ENCODE measurements at regions not wholly inside any gene's neighbourhood (a gene's known extent, or its start where the extent isn't known, plus 50 kb on each side); places are given as distances from the start of the nearest gene placed in this dataset.

DNA sequence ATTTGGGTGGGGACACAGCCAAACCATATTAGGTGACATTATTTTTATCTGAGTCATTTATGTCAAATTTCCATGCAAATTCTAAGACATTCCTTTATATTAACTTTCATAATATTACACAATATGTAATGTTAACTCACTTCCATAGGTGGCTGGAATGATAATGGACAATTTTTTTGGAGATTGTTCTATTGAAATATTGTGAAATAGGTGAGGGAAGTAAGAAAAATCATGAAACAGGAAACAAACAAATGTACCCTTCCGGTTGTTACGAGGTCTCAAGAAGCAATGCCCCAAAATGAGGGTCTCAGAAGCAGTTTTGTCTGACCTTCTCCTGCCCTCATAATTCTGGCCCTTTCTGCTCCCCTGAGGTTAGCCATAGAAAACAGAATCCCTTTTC lies 306.5 kb downstream of the HDGFL1 start:
- TF ChIP-seq POLR2A (IDR thresholded peaks at IDR 0.05): no peak
- TF ChIP-seq, protein P1, sequence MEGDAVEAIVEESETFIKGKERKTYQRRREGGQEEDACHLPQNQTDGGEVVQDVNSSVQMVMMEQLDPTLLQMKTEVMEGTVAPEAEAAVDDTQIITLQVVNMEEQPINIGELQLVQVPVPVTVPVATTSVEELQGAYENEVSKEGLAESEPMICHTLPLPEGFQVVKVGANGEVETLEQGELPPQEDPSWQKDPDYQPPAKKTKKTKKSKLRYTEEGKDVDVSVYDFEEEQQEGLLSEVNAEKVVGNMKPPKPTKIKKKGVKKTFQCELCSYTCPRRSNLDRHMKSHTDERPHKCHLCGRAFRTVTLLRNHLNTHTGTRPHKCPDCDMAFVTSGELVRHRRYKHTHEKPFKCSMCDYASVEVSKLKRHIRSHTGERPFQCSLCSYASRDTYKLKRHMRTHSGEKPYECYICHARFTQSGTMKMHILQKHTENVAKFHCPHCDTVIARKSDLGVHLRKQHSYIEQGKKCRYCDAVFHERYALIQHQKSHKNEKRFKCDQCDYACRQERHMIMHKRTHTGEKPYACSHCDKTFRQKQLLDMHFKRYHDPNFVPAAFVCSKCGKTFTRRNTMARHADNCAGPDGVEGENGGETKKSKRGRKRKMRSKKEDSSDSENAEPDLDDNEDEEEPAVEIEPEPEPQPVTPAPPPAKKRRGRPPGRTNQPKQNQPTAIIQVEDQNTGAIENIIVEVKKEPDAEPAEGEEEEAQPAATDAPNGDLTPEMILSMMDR (IDR thresholded peaks at IDR 0.05): no peak
